Activated naive CD4-positive, alpha-beta T cell treated with anti-CD3 and anti-CD28 coated beads, Interleukin-2, amount 50 U/mL, for 72 hours (primary cell): ENCODE measurements at regions not wholly inside any gene's neighbourhood (a gene's known extent, or its start where the extent isn't known, plus 50 kb on each side); places are given as distances from the start of the nearest gene placed in this dataset.

Experiments
- ATAC-seq, 2 donors: fragments of 150-1000 bp; cut with Tn5 transposase; 2 replicates each; pipeline ENCODE4 v1.10.0; 2021; ENCODE audit warnings: mild to moderate bottlenecking in 2 of 2, moderate library complexity in 2 of 2
- DNase-seq, 2 donors: peaks; one replicate each; pipeline ENCODE4 v3.0.0; 2021 to 2022; ENCODE audit warnings: low spot score in 2 of 2
- H3K27ac Mint-ChIP-seq, 2 donors: one replicate each; pipeline ENCODE4 v1.8.0; 2022; ENCODE audit warnings: mild to moderate bottlenecking in 2 of 2, mixed read lengths in 2 of 2
- H3K36me3 Mint-ChIP-seq, 2 donors: one replicate each; pipeline ENCODE4 v1.8.0; 2022; ENCODE audit warnings: mixed read lengths in 2 of 2
- H3K9me3 Mint-ChIP-seq, 2 donors: one replicate each; pipeline ENCODE4 v1.8.0; 2022; ENCODE audit warnings: mixed read lengths in 2 of 2

- Mint-ChIP-seq H3K9me3 (no peaks in the 10 kb centered on the region), H3K27ac (no peak overlapping the region), H3K36me3 (no peaks in the 10 kb centered on the region)
- ATAC-seq (peak in 1 of 2 donors; percentile 14), DNase-seq (no peak)
Measured at GRCh38 chr12:92650228-92650822, 52.5 kb upstream of the PLEKHG7 start.

GRCh38 chr12:92649511-92650227 is 53.1 kb upstream of the PLEKHG7 start:
- H3K9me3 Mint-ChIP-seq = no peaks in the 10 kb centered on the region
- H3K27ac Mint-ChIP-seq = no peak overlapping the region
- DNase-seq (peak in 1 of 2 donors; percentile 55), ATAC-seq (peak; percentile 89 to 92)
- no peaks in the 10 kb centered on the region for H3K36me3 Mint-ChIP-seq

DNA sequence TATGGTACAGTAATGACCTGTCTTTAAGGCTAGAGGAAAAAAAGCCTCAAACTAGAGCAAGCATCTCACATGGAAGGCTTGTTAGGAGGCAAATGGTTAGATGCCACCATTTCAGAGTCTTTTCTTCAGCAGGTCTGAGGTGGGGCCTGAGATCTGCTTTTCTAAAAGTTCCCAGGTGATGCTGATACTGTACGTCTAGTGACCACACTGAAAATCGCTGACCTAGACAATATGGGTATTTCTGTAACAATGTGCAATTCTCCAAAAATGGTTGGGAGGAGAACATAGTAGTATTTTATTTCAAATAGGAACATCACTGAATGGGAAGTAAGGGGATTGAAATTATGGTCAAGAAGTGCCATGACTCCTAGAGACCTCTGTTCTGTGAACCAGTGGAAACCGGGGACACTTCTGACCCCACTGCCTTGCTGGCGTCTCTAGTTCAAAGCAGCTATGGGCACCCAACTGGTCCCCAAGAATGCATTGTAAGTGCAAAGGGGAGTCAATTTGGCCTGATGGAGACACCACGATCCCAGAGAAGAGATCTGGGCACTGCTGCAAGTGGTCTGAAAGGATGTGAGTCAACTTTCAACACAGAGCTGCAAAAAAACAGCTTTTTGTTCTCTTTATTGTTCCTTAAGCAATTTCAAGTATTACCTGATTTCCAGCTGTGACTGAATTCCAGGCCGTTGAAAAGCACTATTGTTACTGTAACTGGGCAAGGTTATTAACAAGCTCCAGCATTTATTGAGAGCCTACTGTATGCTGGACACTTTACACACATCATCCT is 54.4 kb upstream of the PLEKHG7 start:
- H3K27ac Mint-ChIP-seq = no peak overlapping the region
- DNase-seq = no peak
- H3K36me3 Mint-ChIP-seq = no peaks in the 10 kb centered on the region
- no peaks in the 10 kb centered on the region for H3K9me3 Mint-ChIP-seq
- no peak for ATAC-seq

DNA sequence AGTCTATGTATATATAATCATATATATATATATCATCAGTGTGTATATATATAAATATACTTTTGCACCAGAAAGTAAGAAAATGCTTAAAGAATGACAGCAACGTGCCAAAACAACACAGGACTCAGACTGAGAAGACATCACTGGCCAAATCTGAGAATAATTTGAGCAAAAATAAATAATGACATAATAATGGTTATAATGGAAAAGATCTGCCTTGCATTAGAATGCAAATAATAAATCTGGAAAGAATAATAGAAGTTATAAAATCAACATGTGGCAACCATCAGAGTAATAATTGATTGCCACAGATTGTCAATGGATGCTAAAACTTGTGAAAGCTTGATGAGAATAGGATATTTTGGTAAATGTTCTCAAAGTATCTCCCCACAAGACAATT is 61.5 kb upstream of the PLEKHG7 start:
- Mint-ChIP-seq H3K9me3 (peaks cover 0 to 5% of the 10 kb centered on the region in 2 donors), H3K27ac (no peak overlapping the region), H3K36me3 (peaks cover 7 to 8% of the 10 kb centered on the region in 2 donors)
- ATAC-seq (no peak), DNase-seq (no peak)

- Mint-ChIP-seq H3K27ac (no peak overlapping the region), H3K36me3 (peaks cover 7 to 8% of the 10 kb centered on the region in 2 donors), H3K9me3 (peaks cover 0 to 5% of the 10 kb centered on the region in 2 donors)
- no peak for DNase-seq
- ATAC-seq = no peak
Measured at GRCh38 chr12:92640691-92641090, 62.1 kb upstream of the PLEKHG7 start.

- DNase-seq (no peak), ATAC-seq (no peak)
- peaks cover 7 to 8% of the 10 kb centered on the region in 2 donors for H3K36me3 Mint-ChIP-seq
- peaks cover 0 to 5% of the 10 kb centered on the region in 2 donors for H3K9me3 Mint-ChIP-seq
- no peak overlapping the region for H3K27ac Mint-ChIP-seq
Measured at GRCh38 chr12:92639017-92639416, 63.8 kb upstream of the PLEKHG7 start.

- ATAC-seq (no peak), DNase-seq (no peak)
- no peaks in the 10 kb centered on the region for H3K36me3 Mint-ChIP-seq
- no peaks in the 10 kb centered on the region for H3K9me3 Mint-ChIP-seq
- H3K27ac Mint-ChIP-seq = no peak overlapping the region
Measured at GRCh38 chr12:92634730-92635129, 68.1 kb upstream of the PLEKHG7 start.

DNA sequence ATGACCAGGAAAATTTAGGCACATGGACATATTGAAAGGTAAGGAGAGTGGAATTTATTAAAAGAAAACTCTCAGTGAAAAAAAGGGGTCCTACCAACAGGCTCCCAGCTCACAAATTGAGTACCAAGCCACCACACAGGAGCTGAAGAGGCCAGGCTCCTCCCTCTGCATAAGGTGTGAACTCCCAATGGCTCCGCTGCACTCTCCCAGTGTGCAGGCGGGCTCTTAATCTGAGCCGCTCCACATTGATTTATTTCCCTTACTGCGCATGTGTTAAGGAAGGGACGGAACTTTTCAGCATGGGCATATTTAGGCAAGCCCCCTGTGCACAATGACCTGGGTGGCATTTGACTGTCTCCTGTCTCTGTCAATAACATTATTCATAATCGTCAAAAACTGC is 68.6 kb upstream of the PLEKHG7 start:
- DNase-seq = no peak
- no peaks in the 10 kb centered on the region for H3K36me3 Mint-ChIP-seq
- no peak for ATAC-seq
- H3K27ac Mint-ChIP-seq = no peak overlapping the region
- H3K9me3 Mint-ChIP-seq = no peaks in the 10 kb centered on the region

DNA sequence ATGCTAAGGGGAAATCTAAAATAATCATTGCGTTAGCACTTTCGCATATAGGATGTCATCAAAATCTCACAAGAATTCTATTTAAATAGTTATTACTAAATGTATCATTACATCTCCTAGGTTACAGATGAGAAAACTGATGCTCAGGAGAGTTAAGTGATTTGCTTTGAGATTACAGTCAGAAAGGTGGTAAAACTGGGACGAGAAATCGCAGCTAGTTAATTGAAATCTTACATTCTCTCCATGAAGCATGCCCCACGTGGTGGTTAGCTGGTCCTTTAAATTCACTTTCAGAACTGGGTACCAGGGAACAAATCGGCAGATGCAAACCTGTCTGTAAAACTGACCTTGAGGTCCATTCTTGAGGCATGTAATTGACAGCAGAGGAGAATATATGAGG is 71.8 kb upstream of the PLEKHG7 start:
- H3K27ac Mint-ChIP-seq = no peak overlapping the region
- H3K9me3 Mint-ChIP-seq = peaks cover 0 to under 1% of the 10 kb centered on the region in 2 donors
- no peak for DNase-seq
- ATAC-seq = no peak
- H3K36me3 Mint-ChIP-seq = no peaks in the 10 kb centered on the region

GRCh38 chr12:92629349-92630065 is 73.3 kb upstream of the PLEKHG7 start:
- no peak overlapping the region for H3K27ac Mint-ChIP-seq
- DNase-seq = no peak
- no peak for ATAC-seq
- H3K9me3 Mint-ChIP-seq = peaks cover 0 to 4% of the 10 kb centered on the region in 2 donors
- H3K36me3 Mint-ChIP-seq = no peaks in the 10 kb centered on the region

DNA sequence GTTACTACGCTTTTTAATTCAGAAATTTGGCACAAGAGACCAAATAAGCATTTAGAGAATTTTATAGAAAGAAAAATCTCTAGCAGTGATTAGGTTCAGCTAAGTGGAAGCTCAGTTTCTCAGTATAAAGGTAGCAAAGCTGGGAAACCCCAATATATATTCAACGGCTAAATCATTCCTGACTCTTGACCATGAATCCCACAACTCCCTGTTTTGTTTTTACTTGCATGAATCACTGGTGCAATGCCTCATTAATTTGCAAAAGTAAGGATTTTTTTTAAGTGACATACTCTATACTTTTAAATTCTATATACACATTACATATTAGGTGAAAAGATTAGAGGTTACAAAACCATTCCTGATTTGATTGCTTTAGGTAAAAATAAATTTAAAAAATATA is 74.3 kb upstream of the PLEKHG7 start:
- H3K27ac Mint-ChIP-seq = no peak overlapping the region
- no peaks in the 10 kb centered on the region for H3K36me3 Mint-ChIP-seq
- DNase-seq (no peak), ATAC-seq (no peak)
- peaks cover 0 to 4% of the 10 kb centered on the region in 2 donors for H3K9me3 Mint-ChIP-seq

DNA sequence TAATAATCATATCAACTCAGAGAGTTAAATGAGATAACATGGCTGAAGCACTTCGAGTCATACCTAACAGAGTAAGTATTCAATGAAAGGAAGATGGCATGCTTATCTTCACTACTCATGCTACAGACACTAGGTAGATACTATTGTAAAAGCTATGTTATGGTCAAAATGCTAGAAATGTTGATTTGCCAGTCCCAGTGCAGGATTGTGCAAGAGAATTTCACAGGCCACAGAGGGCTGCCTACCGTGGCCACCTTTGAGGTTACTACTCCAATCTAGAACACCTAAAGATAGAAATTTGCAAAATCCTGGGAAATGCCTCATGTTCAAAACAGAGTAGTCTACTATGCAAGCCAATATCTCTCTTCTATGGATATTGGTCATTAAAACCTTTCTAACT is 75.3 kb upstream of the PLEKHG7 start:
- DNase-seq (no peak), ATAC-seq (no peak)
- peaks cover 0 to 7% of the 10 kb centered on the region in 2 donors for H3K9me3 Mint-ChIP-seq
- H3K27ac Mint-ChIP-seq = no peak overlapping the region
- H3K36me3 Mint-ChIP-seq = no peaks in the 10 kb centered on the region

DNA sequence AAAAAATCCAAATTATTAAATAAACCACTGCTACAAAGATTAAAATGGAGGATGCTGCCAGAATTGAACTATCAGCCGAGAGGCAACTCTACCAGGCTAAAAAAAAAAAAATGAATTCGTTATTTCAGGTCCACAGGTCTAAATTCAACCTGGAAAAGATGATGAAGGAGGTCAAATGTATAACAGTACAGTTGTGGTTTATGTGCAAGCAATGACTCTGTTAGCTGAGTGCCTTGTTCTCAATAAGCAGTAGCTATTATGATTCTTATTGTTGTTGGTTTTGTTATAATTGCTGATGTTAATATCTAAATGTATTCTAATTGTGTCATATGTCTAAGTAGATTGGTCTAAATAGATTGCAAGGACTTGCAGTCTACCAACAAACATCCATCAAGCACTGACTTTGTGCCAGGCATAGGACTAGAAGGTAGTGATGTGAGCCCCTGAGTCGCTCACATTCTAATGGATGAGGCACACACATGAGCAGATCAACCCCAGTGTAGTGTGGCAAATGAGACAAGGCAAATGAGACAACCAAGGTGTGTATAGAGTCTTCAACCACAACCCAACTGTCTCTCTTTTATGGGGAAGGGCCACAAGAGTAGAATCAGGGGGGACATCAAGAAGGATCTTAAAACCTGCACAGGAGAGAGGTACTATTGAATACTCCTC is 77.0 kb upstream of the PLEKHG7 start:
- H3K36me3 Mint-ChIP-seq = peaks cover 5 to 6% of the 10 kb centered on the region in 2 donors
- H3K27ac Mint-ChIP-seq = no peak overlapping the region
- H3K9me3 Mint-ChIP-seq = peaks cover 5 to 15% of the 10 kb centered on the region in 2 donors
- no peak for DNase-seq
- no peak for ATAC-seq

DNA sequence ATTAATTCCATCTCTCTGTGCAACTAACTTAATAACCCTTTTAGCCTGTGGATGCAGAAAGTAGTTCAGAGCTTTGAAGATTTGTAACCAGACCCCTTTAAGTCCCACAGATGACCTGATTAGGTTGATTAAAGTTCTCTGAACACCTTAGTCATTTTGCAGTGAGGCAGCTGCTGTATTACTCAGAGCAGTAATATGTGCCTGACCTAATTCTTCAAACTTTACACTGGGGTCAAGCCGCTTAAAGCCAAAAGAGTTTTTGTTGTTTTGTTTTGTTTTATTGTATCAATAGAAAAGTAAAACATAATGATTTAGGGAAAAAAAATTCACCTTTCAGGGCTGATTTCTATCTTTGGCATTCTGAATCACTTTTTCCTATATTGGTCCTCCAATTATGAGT is 78.6 kb upstream of the PLEKHG7 start:
- peaks cover 5 to 6% of the 10 kb centered on the region in 2 donors for H3K36me3 Mint-ChIP-seq
- DNase-seq (no peak), ATAC-seq (no peak)
- no peak overlapping the region for H3K27ac Mint-ChIP-seq
- H3K9me3 Mint-ChIP-seq = peaks cover 5 to 15% of the 10 kb centered on the region in 2 donors

- Mint-ChIP-seq H3K9me3 (peaks cover 5 to 15% of the 10 kb centered on the region in 2 donors), H3K36me3 (peaks cover 5 to 6% of the 10 kb centered on the region in 2 donors), H3K27ac (no peak overlapping the region)
- no peak for DNase-seq
- ATAC-seq = no peak
Measured at GRCh38 chr12:92623386-92623785, 79.4 kb upstream of the PLEKHG7 start.

- Mint-ChIP-seq H3K36me3 (peaks cover 5 to 6% of the 10 kb centered on the region in 2 donors), H3K27ac (no peak overlapping the region), H3K9me3 (peaks cover 5 to 15% of the 10 kb centered on the region in 2 donors)
- DNase-seq (no peak), ATAC-seq (no peak)
Measured at GRCh38 chr12:92621833-92622232, 81.0 kb upstream of the PLEKHG7 start.
